GM12878 (cell line): ENCODE measurements at regions not wholly inside any gene's neighbourhood (a gene's known extent, or its start where the extent isn't known, plus 50 kb on each side); places are given as distances from the start of the nearest gene placed in this dataset.

Source experiments
- ATAC-seq: fragments of 200-7000 bp; cut with Tn5 transposase; 3 replicates; pipeline ENCODE4 v1.9.1; 2020; ENCODE audit warnings: mild to moderate bottlenecking, moderate library complexity
- BruUV-seq: library from RNA; stranded (reverse); fragments of 400-500 nt; replicated peaks from 2 replicates; lab custom pipeline; 2021; lab: Mats Ljungman, UMichigan
- CTCF ChIA-PET: fragments of 300-600 bp; sonication (Branson Sonifier 250); formaldehyde crosslinking; extraction: SDS; loops from one replicate; lab custom pipeline; 2021; ENCODE audit warnings: inconsistent platforms; lab: Yijun Ruan, JAX
- POLR2A ChIA-PET: fragments of 350-600 bp; formaldehyde crosslinking; extraction: SDS; loops from one replicate; lab custom pipeline; 2021; ENCODE audit warnings: inconsistent platforms; lab: Charles Lee
- RAD21 ChIA-PET: fragments of 300-600 bp; sonication (Branson Sonifier 250); formaldehyde crosslinking; loops from one replicate; lab custom pipeline; 2023; ENCODE audit warnings: antibody characterized with exemption; ENCODE audit not compliant: unreplicated experiment; lab: Charles Lee
- SMC1A ChIA-PET: fragments of 300-600 bp; sonication (Branson Sonifier 250); formaldehyde crosslinking; loops from one replicate; lab custom pipeline; 2023; ENCODE audit not compliant: unreplicated experiment, uncharacterized antibody; lab: Charles Lee
- DNase-seq: peaks from one replicate; pipeline ENCODE4 v3.0.0-alpha.2; 2011; ENCODE audit warnings: low read depth, low spot score
- FAIRE-seq: peaks from 3 replicates; lab custom pipeline; 2011; peaks lifted over from hg19 to GRCh38; lab: Jason Lieb, UNC
- H2AFZ ChIP-seq: 2 replicates; pipeline ENCODE4 v1.6.0; 2011; ENCODE audit warnings: low read depth, low read length, control low read depth; ENCODE audit not compliant: control insufficient read depth
- H3K27ac ChIP-seq: 2 replicates; pipeline ENCODE4 v1.5.1; 2011; ENCODE audit warnings: control low read depth; ENCODE audit not compliant: control insufficient read depth, insufficient read depth
- H3K27me3 ChIP-seq, 2 experiments: replicated peaks in 1 of 2; 2 replicates each; pipeline versions ENCODE4 v1.6.0 to v1.6.1; 2011; ENCODE audit warnings: low read length in 1 of 2; ENCODE audit not compliant: control insufficient read depth in 2 of 2, insufficient read depth in 2 of 2
- H3K36me3 ChIP-seq, 2 experiments: 2 replicates each; pipeline ENCODE4 v1.5.1; 2011; ENCODE audit warnings: low read length in 1 of 2; ENCODE audit not compliant: control insufficient read depth in 2 of 2, insufficient read depth in 2 of 2
- H3K4me1 ChIP-seq: 2 replicates; pipeline ENCODE4 v1.6.1; 2011; ENCODE audit warnings: mild to moderate bottlenecking, low read length, moderate library complexity, mixed read lengths; ENCODE audit not compliant: control insufficient read depth, insufficient read depth
- H3K4me2 ChIP-seq: 2 replicates; pipeline ENCODE4 v1.6.0; 2011; ENCODE audit warnings: control low read depth; ENCODE audit not compliant: control insufficient read depth, insufficient read depth
- H3K4me3 ChIP-seq: fragments of 200-600 bp; sonication (generic); 2 replicates; pipeline ENCODE4 v1.5.1; 2016
- H3K79me2 ChIP-seq: 2 replicates; pipeline ENCODE4 v1.6.0; 2011; ENCODE audit warnings: low read length; ENCODE audit not compliant: control insufficient read depth, insufficient read depth
- H3K9ac ChIP-seq: 2 replicates; pipeline ENCODE4 v1.8.0; 2011; ENCODE audit warnings: low read length, control low read depth, mixed read lengths; ENCODE audit not compliant: control insufficient read depth, insufficient read depth
- H3K9me3 ChIP-seq: replicated peaks from 3 replicates; pipeline ENCODE4 v1.5.1; 2011; ENCODE audit warnings: mild to moderate bottlenecking, low read length; ENCODE audit not compliant: control insufficient read depth, insufficient read depth
- H4K20me1 ChIP-seq: 2 replicates; pipeline ENCODE4 v1.6.0; 2011; ENCODE audit not compliant: control insufficient read depth, insufficient read depth
- ASH2L ChIP-seq: fragments of 300-600, 200-600 bp; sonication (generic); IDR thresholded peaks from 2 replicates; pipeline ENCODE4 v1.6.1; 2017; ENCODE audit warnings: low read depth, mild to moderate bottlenecking, borderline replicate concordance
- IKZF1 ChIP-seq: fragments of 450-650 bp; conservative IDR thresholded peaks from 2 replicates; pipeline ENCODE4 v1.6.1; 2017; ENCODE audit warnings: antibody characterized with exemption, mild to moderate bottlenecking
- RAD21 ChIP-seq: IDR thresholded peaks from 2 replicates; pipeline ENCODE4 v1.6.1; 2011; ENCODE audit warnings: mild to moderate bottlenecking, low read depth, low read length, moderate library complexity; ENCODE audit not compliant: insufficient read depth
- RBBP5 ChIP-seq: fragments of 200-600 bp; sonication (generic); conservative IDR thresholded peaks from 2 replicates; pipeline ENCODE4 v1.6.1; 2016
- SPI1 ChIP-seq: IDR thresholded peaks from 2 replicates; pipeline ENCODE4 v1.6.1; 2011; ENCODE audit warnings: low read depth, mild to moderate bottlenecking, low read length, moderate library complexity, borderline replicate concordance; ENCODE audit not compliant: insufficient read depth
- WGBS: methylation state at CpG from one replicate; pipeline ENCODE4 v1.1.6; 2016; ENCODE audit warnings: low lambda C conversion rate; ENCODE audit not compliant: insufficient replicate concordance, insufficient coverage; ENCODE audit errors: missing lambda C conversion rate; 5-methylcytosine and 5-hydroxymethylcytosine counted together
- in situ Hi-C: fragments of 300-500 bp; cut with MboI; formaldehyde crosslinking; loops from 9 replicates; pipeline ENCODE4 v1.14.3; 2018; ENCODE audit warnings: mixed read lengths
- intact Hi-C: fragments of 100-400 bp; cut with micrococcal nuclease; formaldehyde crosslinking; loops from one replicate; pipeline ENCODE4 v1.14.2; 2022; ENCODE audit not compliant: unreplicated experiment
- TF ChIP-seq, protein P1 (sequence below), 3 experiments: IDR thresholded peaks in 2 of 3; conservative IDR thresholded peaks in 1 of 3; 2 replicates each; pipeline ENCODE4 v1.5.1; 2011; ENCODE audit warnings: low read depth in 3 of 3, low read length in 3 of 3, mild to moderate bottlenecking in 3 of 3, control low read depth in 2 of 3, moderate library complexity in 2 of 3, inconsistent platforms in 1 of 3, mixed read lengths in 1 of 3; ENCODE audit not compliant: control insufficient read depth in 2 of 3, insufficient read depth in 1 of 3; ENCODE audit errors: extremely low read depth in 1 of 3
- TF ChIP-seq, protein P2 (sequence below): fragments of 450-650 bp; IDR thresholded peaks from 2 replicates; pipeline ENCODE4 v1.6.1; 2018; ENCODE audit warnings: borderline replicate concordance, mild to moderate bottlenecking; ENCODE audit not compliant: partially characterized antibody

DNA sequence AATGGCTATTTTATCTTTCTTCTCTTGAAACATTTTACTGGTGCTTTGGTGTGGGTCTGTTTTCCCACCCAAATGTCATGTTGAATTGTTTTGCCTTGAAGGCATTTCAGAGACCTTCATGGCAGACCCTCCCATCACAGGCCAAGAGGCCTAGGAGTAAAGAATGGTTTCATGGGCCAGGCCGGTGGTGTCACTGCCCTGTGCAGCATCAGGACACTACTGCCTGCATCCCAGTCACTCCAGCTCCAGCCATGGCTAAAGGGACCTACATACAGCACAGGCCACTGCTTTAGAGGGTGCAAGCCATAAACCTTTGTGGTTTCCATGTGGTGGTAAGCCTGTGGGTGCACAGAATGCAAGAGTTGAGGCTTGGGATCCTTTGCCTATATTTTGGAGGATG, 326.9 kb downstream of the SLITRK5 start (continued):
- no peak for TF ChIP-seq ASH2L

DNA sequence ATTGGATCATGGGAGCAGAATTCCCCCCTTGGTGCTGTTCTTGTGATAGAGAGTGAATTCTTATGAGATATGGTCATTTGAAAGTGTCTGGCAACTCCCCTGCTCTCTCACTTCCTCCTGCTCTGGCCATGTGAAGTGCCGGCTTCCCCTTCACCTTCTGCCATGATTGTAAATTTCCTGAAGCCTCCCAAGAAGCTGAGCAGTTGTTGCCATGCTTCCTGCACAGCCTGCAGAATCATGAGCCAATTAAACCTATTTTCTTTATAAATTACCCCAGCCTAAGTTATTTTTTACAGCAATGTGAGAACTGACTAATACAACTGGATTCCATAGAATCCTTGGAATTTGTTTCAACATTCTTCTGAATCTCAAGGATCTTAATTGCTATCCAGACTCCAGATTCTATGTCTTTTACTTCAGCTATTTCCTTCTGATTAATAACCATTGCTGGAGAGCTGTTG, 328.1 kb downstream of the SLITRK5 start:
- SMC1A ChIA-PET = no interaction called here
- Histone ChIP-seq H3K79me2 (no peaks in the 10 kb centered on the region), H3K27me3 (no peaks in the 10 kb centered on the region), H3K9me3 (no peaks in the 10 kb centered on the region), H3K27ac (no peak overlapping the region), H3K4me2 (no peak overlapping the region), H3K4me1 (no peaks in the 10 kb centered on the region), H2AFZ (no peak overlapping the region), H3K4me3 (no peak overlapping the region), H3K9ac (no peak overlapping the region), H3K36me3 (no peaks in the 10 kb centered on the region), H4K20me1 (no peaks in the 10 kb centered on the region)
- no peak for DNase-seq
- WGBS = 50% methylated on average over 1 of the region's 1 CpG
- TF ChIP-seq SPI1 (peak; percentile 31; the same call in 1 of the 2 replicates), IKZF1 (no peak)
- RAD21 ChIA-PET = no interaction called here
- no peak for FAIRE-seq
- no TSS peak for BruUV-seq
- CTCF ChIA-PET = interaction anchor here (1.0 to 1.5 kb wide), 2 partner anchors 14 to 1068 kb away, joined by 3 read pairs; no protein-coding TSS in a partner anchor
- ATAC-seq = peak; percentile 43; the same call in 1 of the 3 replicates
- intact Hi-C loops (no loop called here), in situ Hi-C loops (no loop called here)
- POLR2A ChIA-PET = no interaction called here

DNA sequence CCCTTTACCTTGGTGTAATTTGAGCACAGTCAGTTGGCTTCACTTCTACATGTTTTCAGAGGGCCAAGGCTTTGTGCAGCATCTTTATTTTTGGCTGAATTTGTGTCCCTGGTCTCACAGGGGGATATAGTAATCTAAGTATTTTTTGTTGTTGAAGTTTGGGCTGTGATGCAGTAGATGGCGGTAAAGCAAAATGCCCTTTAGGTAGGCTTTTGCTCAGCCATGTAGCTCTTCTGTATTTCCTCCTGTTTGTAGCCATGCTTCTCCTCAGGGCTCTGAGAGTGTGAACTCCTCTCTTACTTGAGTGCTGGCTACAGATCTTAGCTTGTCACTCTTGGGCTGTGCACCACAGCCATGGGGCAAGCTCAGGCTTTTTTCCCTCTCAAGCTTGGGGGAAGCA, 328.6 kb downstream of the SLITRK5 start:
- 0% methylated on average over 1 of the region's 1 CpG for WGBS
- Histone ChIP-seq H3K4me1 (no peaks in the 10 kb centered on the region), H4K20me1 (no peaks in the 10 kb centered on the region), H3K4me2 (no peak overlapping the region), H2AFZ (no peak overlapping the region), H3K27me3 (no peaks in the 10 kb centered on the region), H3K9ac (no peak overlapping the region), H3K79me2 (no peaks in the 10 kb centered on the region), H3K36me3 (no peaks in the 10 kb centered on the region), H3K9me3 (no peaks in the 10 kb centered on the region), H3K27ac (no peak overlapping the region), H3K4me3 (no peak overlapping the region)
- ATAC-seq = peak; percentile 53; the same call in 2 of the 3 replicates
- TF ChIP-seq RAD21 (no peak), RBBP5 (no peak)
- TF ChIP-seq, protein P1, sequence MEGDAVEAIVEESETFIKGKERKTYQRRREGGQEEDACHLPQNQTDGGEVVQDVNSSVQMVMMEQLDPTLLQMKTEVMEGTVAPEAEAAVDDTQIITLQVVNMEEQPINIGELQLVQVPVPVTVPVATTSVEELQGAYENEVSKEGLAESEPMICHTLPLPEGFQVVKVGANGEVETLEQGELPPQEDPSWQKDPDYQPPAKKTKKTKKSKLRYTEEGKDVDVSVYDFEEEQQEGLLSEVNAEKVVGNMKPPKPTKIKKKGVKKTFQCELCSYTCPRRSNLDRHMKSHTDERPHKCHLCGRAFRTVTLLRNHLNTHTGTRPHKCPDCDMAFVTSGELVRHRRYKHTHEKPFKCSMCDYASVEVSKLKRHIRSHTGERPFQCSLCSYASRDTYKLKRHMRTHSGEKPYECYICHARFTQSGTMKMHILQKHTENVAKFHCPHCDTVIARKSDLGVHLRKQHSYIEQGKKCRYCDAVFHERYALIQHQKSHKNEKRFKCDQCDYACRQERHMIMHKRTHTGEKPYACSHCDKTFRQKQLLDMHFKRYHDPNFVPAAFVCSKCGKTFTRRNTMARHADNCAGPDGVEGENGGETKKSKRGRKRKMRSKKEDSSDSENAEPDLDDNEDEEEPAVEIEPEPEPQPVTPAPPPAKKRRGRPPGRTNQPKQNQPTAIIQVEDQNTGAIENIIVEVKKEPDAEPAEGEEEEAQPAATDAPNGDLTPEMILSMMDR (IDR thresholded peaks at IDR 0.05 in 2 of 3, conservative IDR thresholded peaks at IDR 0.05 in 1 of 3; ENCODE audit: control insufficient read depth in 2 of 3, extremely low read depth in 1 of 3, insufficient read depth in 1 of 3, low read depth in 3 of 3, low read length in 3 of 3) = peak in 1 of 3 experiments; percentile 15; a peak in 1 of 6 replicates
- TF ChIP-seq, protein P2, sequence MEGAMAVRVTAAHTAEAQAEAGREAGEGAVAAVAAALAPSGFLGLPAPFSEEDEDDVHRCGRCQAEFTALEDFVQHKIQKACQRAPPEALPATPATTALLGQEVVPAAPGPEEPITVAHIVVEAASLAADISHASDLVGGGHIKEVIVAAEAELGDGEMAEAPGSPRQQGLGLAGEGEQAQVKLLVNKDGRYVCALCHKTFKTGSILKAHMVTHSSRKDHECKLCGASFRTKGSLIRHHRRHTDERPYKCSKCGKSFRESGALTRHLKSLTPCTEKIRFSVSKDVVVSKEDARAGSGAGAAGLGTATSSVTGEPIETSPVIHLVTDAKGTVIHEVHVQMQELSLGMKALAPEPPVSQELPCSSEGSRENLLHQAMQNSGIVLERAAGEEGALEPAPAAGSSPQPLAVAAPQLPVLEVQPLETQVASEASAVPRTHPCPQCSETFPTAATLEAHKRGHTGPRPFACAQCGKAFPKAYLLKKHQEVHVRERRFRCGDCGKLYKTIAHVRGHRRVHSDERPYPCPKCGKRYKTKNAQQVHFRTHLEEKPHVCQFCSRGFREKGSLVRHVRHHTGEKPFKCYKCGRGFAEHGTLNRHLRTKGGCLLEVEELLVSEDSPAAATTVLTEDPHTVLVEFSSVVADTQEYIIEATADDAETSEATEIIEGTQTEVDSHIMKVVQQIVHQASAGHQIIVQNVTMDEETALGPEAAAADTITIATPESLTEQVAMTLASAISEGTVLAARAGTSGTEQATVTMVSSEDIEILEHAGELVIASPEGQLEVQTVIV = no peak
- no peak for FAIRE-seq
- DNase-seq = no peak
- BruUV-seq = no TSS peak
- intact Hi-C loops = loop anchor here (10.0 kb wide), 1 partner anchor 1065 kb away; no protein-coding TSS in a partner anchor
- SMC1A ChIA-PET = no interaction called here
- POLR2A ChIA-PET = no interaction called here
- in situ Hi-C loops = no loop called here
- CTCF ChIA-PET = interaction anchor here (1.0 to 1.5 kb wide), 2 partner anchors 14 to 1067 kb away, joined by 3 read pairs; no protein-coding TSS in a partner anchor
- RAD21 ChIA-PET = no interaction called here
